ENCODE measurements at regions not wholly inside any gene's neighbourhood (a gene's known extent, or its start where the extent isn't known, plus 50 kb on each side); places are given as distances from the start of the nearest gene placed in this dataset.

GRCh38 chr7:24498439-24498838 is 74.8 kb upstream of the PALS2 start:
- H3K4me3 ChIP-seq: no peak overlapping the region
- H3K9me3 ChIP-seq: no peaks in the 10 kb centered on the region
- H3K27me3 ChIP-seq: no peaks in the 10 kb centered on the region
- H3K4me1 ChIP-seq: no peaks in the 10 kb centered on the region
- no peak for TF ChIP-seq CTCF (IDR thresholded peaks at IDR 0.05)
- TF ChIP-seq POLR2A (IDR thresholded peaks at IDR 0.05): no peak
- 42% methylated on average over 2 of the region's 2 CpGs for WGBS (ENCODE audit: insufficient coverage, low coverage, low lambda C conversion rate, missing lambda C conversion rate)
- H3K27ac ChIP-seq: no peak overlapping the region
- intact Hi-C loops (cut with DNase I): no loop called here
- no peaks in the 10 kb centered on the region for H3K36me3 ChIP-seq
- DNase-seq: no peak
- no peak for ATAC-seq

- DNase-seq: no peak
- ATAC-seq: no peak
- WGBS (ENCODE audit: insufficient coverage, low coverage, low lambda C conversion rate, missing lambda C conversion rate): 66% methylated on average over 2 of the region's 2 CpGs
- intact Hi-C loops (cut with DNase I): no loop called here
- H3K9me3 ChIP-seq: no peaks in the 10 kb centered on the region
- no peaks in the 10 kb centered on the region for H3K36me3 ChIP-seq
- no peak overlapping the region for H3K27ac ChIP-seq
- TF ChIP-seq CTCF (IDR thresholded peaks at IDR 0.05) (no peak), POLR2A (IDR thresholded peaks at IDR 0.05) (no peak)
- no peak overlapping the region for H3K4me3 ChIP-seq
- no peaks in the 10 kb centered on the region for H3K4me1 ChIP-seq
- no peaks in the 10 kb centered on the region for H3K27me3 ChIP-seq
Measured at GRCh38 chr7:24499871-24500270, 73.4 kb upstream of the PALS2 start.

- TF ChIP-seq CTCF (IDR thresholded peaks at IDR 0.05) (no peak), POLR2A (IDR thresholded peaks at IDR 0.05) (no peak)
- no peaks in the 10 kb centered on the region for H3K36me3 ChIP-seq
- no peak overlapping the region for H3K27ac ChIP-seq
- no peaks in the 10 kb centered on the region for H3K4me1 ChIP-seq
- ATAC-seq: no peak
- DNase-seq: no peak
- no peaks in the 10 kb centered on the region for H3K27me3 ChIP-seq
- 76% methylated on average over 3 of the region's 3 CpGs for WGBS (ENCODE audit: insufficient coverage, low coverage, low lambda C conversion rate, missing lambda C conversion rate)
- intact Hi-C loops (cut with DNase I): no loop called here
- H3K9me3 ChIP-seq: no peaks in the 10 kb centered on the region
- no peak overlapping the region for H3K4me3 ChIP-seq
Measured at GRCh38 chr7:24500599-24500998, 72.7 kb upstream of the PALS2 start.

- H3K27me3 ChIP-seq: no peaks in the 10 kb centered on the region
- WGBS (ENCODE audit: insufficient coverage, low coverage, low lambda C conversion rate, missing lambda C conversion rate): 72% methylated on average over 6 of the region's 7 CpGs
- H3K4me1 ChIP-seq: no peaks in the 10 kb centered on the region
- intact Hi-C loops (cut with DNase I): no loop called here
- H3K4me3 ChIP-seq: no peak overlapping the region
- no peak for DNase-seq
- no peak for ATAC-seq
- H3K27ac ChIP-seq: no peak overlapping the region
- H3K36me3 ChIP-seq: no peaks in the 10 kb centered on the region
- TF ChIP-seq CTCF (IDR thresholded peaks at IDR 0.05): no peak
- H3K9me3 ChIP-seq: no peaks in the 10 kb centered on the region
Measured at GRCh38 chr7:24501009-24501408, 72.2 kb upstream of the PALS2 start.

GRCh38 chr7:24501443-24502134 is 71.7 kb upstream of the PALS2 start:
- no peak for ATAC-seq
- Histone ChIP-seq H3K9me3 (no peaks in the 10 kb centered on the region), H3K4me1 (no peaks in the 10 kb centered on the region), H3K36me3 (no peaks in the 10 kb centered on the region), H3K27me3 (no peaks in the 10 kb centered on the region), H3K27ac (no peak overlapping the region), H3K4me3 (no peak overlapping the region)
- 64% methylated on average over 1 of the region's 1 CpG for WGBS (ENCODE audit: insufficient coverage, low coverage, low lambda C conversion rate, missing lambda C conversion rate)
- intact Hi-C loops (cut with DNase I): no loop called here
- DNase-seq: no peak
- TF ChIP-seq POLR2A (IDR thresholded peaks at IDR 0.05) (no peak), CTCF (IDR thresholded peaks at IDR 0.05) (no peak)

All from right lobe of liver (tissue), 6 donors.